NCI-H446 (cell line): ENCODE measurements at regions not wholly inside any gene's neighbourhood (a gene's known extent, or its start where the extent isn't known, plus 50 kb on each side); places are given as distances from the start of the nearest gene placed in this dataset.

Experiments
- DNase-seq, 2 experiments: peaks; one replicate each; lab custom pipeline; 2025; lab: John Stamatoyannopoulos, UW

- DNase-seq = no peak
These were observed 137.1 kb downstream of the CTTN start for GRCh38 chr11:70535191-70535971.

- no peak for DNase-seq
These were observed 137.9 kb downstream of the CTTN start for GRCh38 chr11:70536051-70536877.

DNA sequence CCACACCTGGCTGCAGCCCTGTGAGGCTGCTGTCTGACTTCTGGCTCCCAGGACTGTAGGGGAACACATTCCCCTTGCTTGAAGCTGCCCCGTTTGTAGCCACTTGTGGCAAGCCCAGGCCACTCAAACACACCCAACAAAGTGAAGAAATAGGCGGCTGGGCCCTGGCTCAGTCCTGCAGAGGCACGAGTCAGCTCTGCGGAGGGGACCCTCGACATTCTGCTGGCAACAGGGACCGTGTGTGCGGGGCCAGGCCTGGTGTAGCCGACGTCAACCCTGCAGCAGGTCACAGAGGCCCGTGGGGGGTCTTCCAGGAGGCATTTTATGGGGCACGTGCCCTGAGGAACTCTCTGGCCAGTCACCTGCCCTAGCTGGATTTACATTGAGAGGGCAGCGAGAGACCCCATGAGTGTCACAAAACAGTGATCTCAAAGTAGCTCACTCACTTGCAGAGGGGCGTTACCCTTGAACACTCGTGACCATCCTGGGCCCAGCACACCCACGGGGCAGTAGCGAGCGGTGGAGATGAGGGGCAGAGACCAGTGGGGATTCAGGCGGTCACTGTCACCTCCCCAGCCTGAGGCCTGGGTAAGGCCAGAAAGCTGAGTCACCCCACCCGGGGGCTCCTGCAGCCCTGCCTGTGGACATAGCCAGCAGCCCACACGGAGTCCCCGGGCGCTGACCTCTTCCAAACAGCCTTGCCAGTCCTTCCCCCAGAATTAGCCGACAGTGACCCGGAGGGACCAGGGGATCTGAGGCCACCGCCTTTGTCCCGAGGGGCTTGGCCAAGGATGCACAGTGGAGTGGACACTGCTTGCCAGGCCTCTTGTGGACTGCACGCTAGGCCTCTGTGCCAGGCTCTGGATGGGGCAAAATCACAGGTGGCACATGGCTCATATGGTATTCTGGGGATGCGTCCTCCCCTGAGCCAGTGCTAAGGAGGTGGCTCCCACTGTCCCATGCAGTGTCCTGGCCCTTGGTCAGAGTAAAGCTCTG, 139.5 kb downstream of the CTTN start:
- DNase-seq = no peak

- DNase-seq = no peak
These were observed 140.5 kb downstream of the CTTN start for GRCh38 chr11:70538641-70539359.

DNA sequence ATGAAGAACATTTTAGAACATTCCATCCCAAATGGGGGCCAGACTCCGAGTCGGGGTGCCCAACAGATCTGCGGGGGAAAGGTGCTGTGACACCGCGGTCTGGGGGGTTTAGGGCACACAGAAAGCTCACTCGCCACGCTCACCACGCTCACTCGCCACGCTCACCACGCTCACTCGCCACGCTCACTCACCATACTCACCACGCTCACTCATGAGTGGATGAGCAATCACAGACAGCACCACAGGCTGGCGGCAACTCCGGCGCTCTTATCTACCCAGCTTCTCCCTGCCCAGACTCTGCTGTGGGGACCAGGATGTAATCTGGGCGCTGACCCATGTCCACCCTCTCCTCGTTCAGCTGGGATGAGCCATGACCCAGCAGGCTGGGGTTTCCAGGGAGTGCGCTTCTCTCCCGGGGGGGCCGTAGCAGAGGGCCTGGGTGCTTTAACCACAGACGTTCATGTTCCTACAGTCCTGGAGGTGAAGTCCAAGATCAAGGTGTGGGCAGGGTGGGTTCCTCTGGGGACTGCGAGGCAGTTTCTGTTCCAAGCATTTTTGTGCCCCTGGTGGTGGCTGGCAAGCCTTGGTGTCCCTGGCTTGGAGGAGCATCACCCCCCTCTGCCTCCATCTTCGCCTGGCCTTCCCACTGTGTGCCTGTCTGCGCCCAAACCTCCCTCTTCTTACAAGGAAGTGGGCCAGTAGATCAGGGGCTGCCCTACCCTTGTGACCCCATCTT, 141.2 kb downstream of the CTTN start:
- no peak for DNase-seq

DNA sequence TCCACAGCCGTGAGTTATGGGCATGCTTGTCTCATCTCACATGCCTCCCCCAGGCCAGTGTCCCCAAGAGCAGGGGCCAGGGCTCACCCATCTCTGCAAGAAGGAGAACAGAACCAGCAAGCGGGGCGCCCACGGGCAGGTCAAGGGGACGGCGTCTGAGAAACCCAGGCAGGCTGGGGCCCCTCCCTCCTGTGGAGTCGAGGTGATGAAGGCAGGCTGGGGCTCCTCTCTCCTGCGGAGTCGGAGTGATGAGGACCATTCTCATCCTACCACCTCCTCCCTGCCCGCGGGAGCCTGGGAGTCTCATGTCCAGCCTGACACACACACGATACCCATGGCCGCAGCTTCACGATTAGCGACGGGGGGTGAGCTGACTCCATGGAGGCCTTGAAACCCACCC, 141.9 kb downstream of the CTTN start:
- DNase-seq = no peak

GRCh38 chr11:70541176-70541575, 142.8 kb downstream of the CTTN start:
- no peak for DNase-seq

DNA sequence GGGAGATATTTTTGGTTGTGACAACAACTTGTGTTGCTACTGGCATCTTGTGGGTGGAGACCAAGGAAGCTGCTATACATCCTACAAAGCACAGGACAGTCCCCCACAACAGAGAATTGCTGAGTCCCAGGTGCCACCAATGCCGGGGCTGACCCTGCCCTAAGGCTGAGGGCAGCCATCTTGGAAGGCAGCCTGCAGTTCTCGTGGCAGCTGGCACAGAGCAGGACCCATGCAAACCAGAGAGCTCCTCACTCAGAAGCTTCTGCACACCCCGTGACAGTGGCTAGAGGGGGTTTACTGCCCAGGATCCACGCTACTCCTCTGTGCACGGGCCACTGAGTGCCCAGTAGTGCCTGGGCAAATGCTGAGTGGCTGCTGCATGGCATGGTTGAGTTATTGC, 143.4 kb downstream of the CTTN start:
- DNase-seq = no peak

DNA sequence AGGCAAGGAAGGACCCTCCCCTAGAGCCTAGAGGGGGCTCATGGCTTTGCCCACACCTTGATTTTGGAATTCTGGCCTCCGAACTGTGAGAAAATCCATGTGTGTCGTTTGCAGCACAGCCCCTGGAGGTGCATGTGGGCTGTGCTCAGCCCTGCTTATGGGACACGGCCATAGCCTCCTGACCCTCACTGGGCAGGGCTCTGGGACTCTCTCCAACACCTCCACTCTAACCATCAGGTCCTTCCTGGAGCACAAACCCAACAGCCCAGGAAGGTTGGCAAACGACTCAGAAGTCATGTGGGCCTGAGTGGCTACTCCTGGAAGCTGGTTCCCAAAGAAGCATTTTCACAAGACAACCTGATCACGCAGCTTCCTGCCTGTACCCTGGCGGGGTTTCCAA, 144.1 kb downstream of the CTTN start:
- no peak for DNase-seq

GRCh38 chr11:70542811-70543210, 144.5 kb downstream of the CTTN start:
- no peak for DNase-seq

- DNase-seq = no peak
These were observed 145.3 kb downstream of the CTTN start for GRCh38 chr11:70543611-70544010.

DNA sequence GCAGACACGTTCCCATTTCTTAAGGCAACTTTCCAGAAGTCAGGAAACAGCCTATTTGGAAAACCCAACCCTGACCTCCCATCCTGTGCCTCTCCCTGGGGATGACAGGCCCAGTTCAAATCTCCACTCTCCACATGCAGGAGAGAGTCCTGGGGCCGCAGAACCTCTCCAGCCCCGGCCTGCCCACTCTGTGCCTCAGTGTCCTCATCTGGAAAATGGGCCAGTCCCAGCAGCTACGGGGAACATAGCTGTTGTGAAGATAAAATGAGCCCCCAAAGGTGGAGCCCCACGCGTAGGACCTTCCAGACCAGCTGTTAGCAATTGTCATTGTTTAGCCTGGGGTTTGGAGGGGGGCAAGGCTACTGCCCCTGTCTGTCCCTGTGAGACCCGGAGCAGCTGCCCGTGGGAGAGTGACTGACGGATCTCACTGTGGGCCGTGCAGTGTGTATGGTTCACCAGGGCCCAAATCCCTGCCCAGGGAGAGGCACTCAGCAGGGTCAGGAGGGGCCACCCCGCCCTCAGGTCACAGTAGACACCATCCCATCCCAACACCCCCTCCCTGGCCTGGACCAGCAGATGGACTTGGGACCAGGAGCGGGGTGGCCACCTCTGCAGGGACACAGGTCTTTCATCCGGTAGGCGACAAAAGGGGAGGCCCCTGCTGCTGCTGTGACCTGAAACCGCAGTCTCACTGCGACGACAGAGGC, 145.9 kb downstream of the CTTN start:
- DNase-seq = no peak

DNA sequence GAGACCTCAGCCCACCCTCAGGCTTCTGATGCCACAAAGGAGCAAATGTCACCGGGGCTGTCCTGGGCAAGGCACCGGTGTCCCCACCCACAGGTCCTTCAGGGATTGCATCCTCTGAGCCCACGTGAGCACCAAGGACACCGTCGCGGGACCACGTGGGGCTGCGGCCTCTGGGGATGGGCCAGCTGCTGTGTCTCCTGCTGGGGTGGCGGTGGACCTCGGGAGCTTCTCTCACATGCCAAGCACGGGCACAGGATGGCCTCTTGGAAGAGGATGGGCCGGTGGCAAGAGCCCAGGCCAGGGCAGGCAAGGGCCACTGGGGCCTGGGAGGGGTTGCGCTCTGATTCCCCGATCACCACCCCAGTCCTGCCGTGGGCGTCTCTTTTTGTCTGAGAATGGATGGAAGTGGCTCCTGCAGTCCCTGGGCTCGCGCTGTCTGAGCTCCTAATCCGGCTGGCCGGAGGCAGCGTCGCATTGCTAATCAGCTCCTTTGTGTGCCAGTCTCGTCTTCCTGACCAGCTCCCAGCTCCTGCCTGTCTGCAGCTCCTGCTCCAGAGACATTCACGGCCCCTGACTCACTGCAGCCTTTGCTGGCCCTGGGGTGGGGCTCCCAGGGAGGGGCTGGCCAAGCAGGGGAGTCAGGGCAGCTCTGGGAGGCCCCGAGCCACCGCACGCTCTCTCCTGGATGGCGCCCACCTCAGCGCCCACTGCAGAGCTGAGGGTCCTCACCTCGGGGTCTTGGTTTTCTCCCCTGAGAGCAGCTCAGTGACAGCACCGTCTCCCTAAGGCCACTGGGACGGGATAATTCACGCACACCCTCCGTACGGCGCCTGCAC, 146.7 kb downstream of the CTTN start:
- DNase-seq = no peak

GRCh38 chr11:70545610-70545912, 147.2 kb downstream of the CTTN start:
- DNase-seq = no peak

GRCh38 chr11:70546191-70546940, 148.0 kb downstream of the CTTN start:
- DNase-seq = no peak

- DNase-seq = no peak
These were observed 149.1 kb downstream of the CTTN start for GRCh38 chr11:70547386-70547785.

- DNase-seq = no peak
These were observed 149.7 kb downstream of the CTTN start for GRCh38 chr11:70547821-70548670.

DNA sequence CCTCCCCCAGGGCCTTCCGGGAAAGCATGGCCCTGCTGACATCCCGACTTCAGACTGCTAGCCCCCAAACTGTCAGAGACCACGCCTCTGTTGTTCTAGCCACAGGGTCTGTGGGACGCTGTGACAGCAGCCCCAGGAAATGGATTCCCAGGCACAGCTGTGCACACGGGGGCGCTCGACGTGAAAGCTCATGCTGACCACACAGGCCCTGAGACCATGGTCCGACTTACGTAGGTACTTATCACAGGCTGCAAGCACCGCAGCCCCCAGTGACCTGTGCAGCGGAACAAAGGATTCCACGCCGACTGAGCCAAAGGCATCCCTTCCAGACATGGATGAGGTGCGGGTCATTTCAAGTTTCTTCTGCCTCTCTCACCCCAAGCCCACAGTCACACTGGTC, 150.6 kb downstream of the CTTN start:
- no peak for DNase-seq
